ENCODE measurements at regions not wholly inside any gene's neighbourhood (a gene's known extent, or its start where the extent isn't known, plus 50 kb on each side); places are given as distances from the start of the nearest gene placed in this dataset.

DNA sequence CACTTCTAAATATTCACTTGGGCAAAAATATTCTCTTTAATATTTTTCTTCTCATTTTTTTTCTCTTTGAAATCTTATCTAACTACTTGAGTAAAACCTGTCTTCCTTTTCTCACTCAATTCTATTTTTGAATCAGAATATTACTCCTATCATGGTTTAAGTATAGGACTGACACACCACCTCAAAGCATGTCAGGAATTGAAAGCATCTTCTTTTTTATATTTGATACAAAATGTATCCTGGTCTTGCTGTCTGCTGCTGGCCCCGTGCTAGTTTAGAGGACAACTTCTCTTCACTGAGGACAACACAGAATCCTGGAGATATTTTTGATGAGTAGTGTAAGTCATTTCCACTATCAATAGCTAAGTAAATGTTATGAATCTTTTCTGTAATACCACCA, 383.6 kb downstream of the GADD45G start:
- Mint-ChIP-seq H3K4me1 (ENCODE audit: low read depth) (no peaks in the 10 kb centered on the region), H3K36me3 (ENCODE audit: insufficient read depth) (no peaks in the 10 kb centered on the region), H3K27me3 (peaks cover 14% of the 10 kb centered on the region), H3K4me3 (ENCODE audit: low read depth) (no peak overlapping the region), H3K9me3 (ENCODE audit: low read depth) (no peaks in the 10 kb centered on the region), H3K27ac (no peak overlapping the region)
- DNase-seq (ENCODE audit: low spot score, unreplicated experiment): no peak
- TF ChIP-seq, protein P1, sequence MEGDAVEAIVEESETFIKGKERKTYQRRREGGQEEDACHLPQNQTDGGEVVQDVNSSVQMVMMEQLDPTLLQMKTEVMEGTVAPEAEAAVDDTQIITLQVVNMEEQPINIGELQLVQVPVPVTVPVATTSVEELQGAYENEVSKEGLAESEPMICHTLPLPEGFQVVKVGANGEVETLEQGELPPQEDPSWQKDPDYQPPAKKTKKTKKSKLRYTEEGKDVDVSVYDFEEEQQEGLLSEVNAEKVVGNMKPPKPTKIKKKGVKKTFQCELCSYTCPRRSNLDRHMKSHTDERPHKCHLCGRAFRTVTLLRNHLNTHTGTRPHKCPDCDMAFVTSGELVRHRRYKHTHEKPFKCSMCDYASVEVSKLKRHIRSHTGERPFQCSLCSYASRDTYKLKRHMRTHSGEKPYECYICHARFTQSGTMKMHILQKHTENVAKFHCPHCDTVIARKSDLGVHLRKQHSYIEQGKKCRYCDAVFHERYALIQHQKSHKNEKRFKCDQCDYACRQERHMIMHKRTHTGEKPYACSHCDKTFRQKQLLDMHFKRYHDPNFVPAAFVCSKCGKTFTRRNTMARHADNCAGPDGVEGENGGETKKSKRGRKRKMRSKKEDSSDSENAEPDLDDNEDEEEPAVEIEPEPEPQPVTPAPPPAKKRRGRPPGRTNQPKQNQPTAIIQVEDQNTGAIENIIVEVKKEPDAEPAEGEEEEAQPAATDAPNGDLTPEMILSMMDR (IDR thresholded peaks at IDR 0.05; ENCODE audit: unreplicated experiment): no peak

DNA sequence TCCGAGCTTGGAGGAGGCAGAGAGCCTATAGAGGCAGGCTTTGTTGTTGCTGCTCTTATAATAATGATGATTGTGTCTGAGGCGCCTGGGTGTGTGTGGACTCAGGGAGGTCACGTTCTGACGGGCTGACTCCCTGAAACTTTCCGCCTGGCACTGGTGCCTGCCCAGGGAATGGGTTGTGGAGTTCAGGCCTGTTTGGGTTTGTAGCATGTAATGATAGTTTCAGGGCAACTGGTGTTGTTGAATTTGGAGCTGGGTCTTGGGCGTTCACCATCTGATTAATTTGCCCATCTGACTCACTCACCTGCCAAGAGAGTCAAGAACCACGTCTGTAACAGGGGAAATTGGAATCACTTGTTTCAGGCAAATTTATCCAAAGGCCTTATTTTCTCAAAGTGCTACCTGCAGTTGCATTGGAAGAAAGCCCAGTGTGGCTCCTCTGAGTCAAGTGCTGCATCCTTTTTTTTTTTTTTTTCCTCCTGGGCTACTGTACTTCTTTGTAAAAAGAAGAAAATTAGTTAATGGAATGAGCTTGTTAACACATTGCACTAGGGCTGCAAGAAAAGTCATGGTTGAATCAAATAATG, 386.5 kb downstream of the GADD45G start:
- Mint-ChIP-seq H3K36me3 (ENCODE audit: insufficient read depth) (no peaks in the 10 kb centered on the region), H3K27me3 (peaks cover 16% of the 10 kb centered on the region), H3K27ac (no peak overlapping the region), H3K4me3 (ENCODE audit: low read depth) (no peak overlapping the region), H3K4me1 (ENCODE audit: low read depth) (peaks cover 2% of the 10 kb centered on the region), H3K9me3 (ENCODE audit: low read depth) (no peaks in the 10 kb centered on the region)
- TF ChIP-seq, protein P1 (IDR thresholded peaks at IDR 0.05; ENCODE audit: unreplicated experiment): no peak
- no peak for DNase-seq (ENCODE audit: low spot score, unreplicated experiment)

DNA sequence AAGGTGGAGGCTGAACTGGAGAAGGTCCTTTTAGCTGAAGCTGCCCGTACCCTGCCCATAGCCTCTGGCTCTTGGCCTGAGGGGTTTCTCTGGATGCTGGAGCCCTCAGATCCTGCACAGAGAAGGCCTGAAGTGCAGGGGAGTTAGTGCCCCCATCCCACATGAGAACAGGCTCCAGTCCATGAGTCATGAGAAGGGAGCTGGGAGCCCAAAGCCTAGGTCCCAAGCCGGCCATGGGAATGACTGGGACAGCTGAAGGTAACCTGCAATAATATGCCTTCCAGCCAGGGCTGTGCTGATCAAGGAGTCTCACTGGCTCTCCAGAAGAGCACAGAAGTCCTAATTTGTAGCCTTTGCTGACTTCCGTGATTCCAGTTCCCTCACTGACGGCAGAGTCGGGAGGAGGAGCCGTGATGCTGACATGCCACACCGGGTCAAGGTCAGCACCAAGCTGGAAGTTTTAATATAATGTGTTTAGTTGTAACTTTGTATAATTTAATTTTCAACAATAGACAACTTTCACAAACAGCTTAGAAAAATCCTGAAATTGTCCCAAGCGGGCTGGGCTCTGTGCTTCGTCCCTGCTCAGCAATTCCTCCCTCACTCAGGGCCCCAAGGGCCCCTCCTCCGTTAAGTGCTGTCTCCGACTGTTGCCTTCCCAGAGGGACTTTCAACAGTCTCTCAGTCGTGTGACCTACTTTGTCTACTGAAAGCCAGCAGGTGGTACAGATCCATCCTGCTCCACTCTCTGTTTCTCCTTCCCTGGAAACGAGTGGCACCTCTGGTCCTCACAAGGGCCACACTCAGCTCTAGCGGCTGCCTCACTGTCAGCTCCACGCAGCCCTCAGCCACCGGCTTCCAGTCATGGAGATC, 387.8 kb downstream of the GADD45G start:
- H3K4me3 Mint-ChIP-seq (ENCODE audit: low read depth): no peak overlapping the region

DNA sequence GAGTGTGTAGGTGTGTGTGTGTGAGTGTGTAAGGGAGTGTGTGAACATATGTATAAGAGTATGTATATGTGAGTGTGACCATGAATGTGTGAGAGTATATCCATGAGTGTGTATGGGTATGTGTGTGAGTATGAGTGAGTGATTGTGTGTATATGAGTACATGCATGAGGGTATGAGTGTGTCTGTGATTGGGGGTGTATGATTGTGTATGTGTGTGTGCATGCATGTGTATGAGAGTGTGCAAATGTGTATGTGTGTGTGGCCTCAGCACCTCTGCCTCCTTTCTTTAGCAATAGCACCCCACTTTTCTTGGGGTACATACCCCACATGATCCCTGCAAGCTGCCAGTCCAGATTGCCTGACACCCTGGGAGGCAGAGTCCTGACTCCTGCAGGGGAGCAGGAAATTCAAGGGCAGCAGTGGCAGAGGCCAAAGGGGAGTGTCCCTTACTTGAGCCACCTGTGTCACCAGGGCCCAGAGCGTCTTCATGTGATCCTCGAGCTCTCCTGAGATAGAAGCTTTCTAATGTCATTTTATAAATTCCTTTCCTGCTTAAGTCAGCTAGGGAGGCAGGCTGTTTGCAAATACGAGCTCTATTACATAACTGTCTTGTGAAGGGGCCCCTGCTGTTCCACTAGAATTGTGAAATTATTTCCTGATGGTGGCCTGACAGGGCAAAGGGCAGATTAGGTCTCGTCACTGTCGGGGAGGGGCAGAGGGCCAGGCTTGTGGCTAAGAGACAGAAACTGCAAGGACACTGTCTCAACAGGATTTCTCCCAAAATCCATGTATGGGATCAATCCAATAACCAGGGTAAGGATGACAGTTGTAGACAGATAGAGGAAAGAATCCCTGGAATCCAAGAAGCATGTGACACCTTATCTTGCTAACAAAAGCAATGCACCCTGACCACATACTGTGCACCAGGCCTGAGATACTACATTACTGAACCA, 389.1 kb downstream of the GADD45G start:
- no peaks in the 10 kb centered on the region for H3K9me3 Mint-ChIP-seq (ENCODE audit: low read depth)
- H3K4me1 Mint-ChIP-seq (ENCODE audit: low read depth): peaks cover 2% of the 10 kb centered on the region
- TF ChIP-seq, protein P1 (IDR thresholded peaks at IDR 0.05; ENCODE audit: unreplicated experiment): no peak
- H3K27me3 Mint-ChIP-seq: peaks cover 5% of the 10 kb centered on the region
- H3K4me3 Mint-ChIP-seq (ENCODE audit: low read depth): no peak overlapping the region
- H3K36me3 Mint-ChIP-seq (ENCODE audit: insufficient read depth): no peaks in the 10 kb centered on the region
- no peak for DNase-seq (ENCODE audit: low spot score, unreplicated experiment)
- H3K27ac Mint-ChIP-seq: no peak overlapping the region

More for the DNA sequence above, 387.8 kb downstream of the GADD45G start:
- no peaks in the 10 kb centered on the region for H3K36me3 Mint-ChIP-seq (ENCODE audit: insufficient read depth)
- DNase-seq (ENCODE audit: low spot score, unreplicated experiment): no peak
- H3K9me3 Mint-ChIP-seq (ENCODE audit: low read depth): no peaks in the 10 kb centered on the region
- no peak overlapping the region for H3K27ac Mint-ChIP-seq
- TF ChIP-seq, protein P1 (IDR thresholded peaks at IDR 0.05; ENCODE audit: unreplicated experiment): no peak
- peaks cover 9% of the 10 kb centered on the region for H3K27me3 Mint-ChIP-seq
- peaks cover 2% of the 10 kb centered on the region for H3K4me1 Mint-ChIP-seq (ENCODE audit: low read depth)
